ENCODE measurements at regions not wholly inside any gene's neighbourhood (a gene's known extent, or its start where the extent isn't known, plus 50 kb on each side); places are given as distances from the start of the nearest gene placed in this dataset.

DNA sequence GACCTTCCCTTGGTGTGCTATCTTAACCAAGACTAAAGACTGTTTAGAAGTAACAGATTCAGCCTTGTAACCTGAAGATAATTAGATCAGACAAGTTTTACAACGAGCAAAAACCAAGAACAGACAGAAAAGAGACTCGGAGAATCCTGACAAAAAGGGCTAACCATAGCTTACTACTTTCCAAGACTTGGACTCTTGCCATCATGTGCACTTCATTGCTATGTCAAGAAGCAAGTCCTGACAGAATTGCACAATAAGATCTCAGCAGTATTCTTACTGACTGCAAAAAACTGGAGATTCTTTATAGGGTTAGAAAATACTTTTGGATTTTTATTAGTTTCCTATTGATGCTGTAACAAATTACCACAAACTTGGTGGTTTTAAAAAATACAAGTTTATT, 1539.0 kb upstream of the NUDT12 start:
- Histone ChIP-seq H3K27me3 (ENCODE audit: insufficient read depth, low read length) (no peaks in the 10 kb centered on the region), H3K79me2 (ENCODE audit: insufficient read depth, low read length) (no peaks in the 10 kb centered on the region), H3K4me2 (ENCODE audit: low read length) (no peak overlapping the region), H3K36me3 (ENCODE audit: control insufficient read depth in 1 of 2, insufficient read depth in 2 of 2, low read length in 2 of 2) (no peaks in the 10 kb centered on the region), H4K20me1 (ENCODE audit: insufficient read depth) (no peaks in the 10 kb centered on the region), H3K9me2 (ENCODE audit: insufficient read depth) (no peaks in the 10 kb centered on the region), H3K9ac (ENCODE audit: low read length) (no peak overlapping the region), H2AFZ (ENCODE audit: low read depth, low read length, poor library complexity, severe bottlenecking) (no peak overlapping the region), H3K4me1 (ENCODE audit: control insufficient read depth in 1 of 2, insufficient read depth in 2 of 2, low read length in 2 of 2) (no peaks in the 10 kb centered on the region), H3K4me3 (replicated peaks in 1 of 2; ENCODE audit: low read depth in 1 of 2, low read length in 2 of 2) (no peak overlapping the region), H3K27ac (ENCODE audit: low read depth, low read length) (no peak overlapping the region), H3K9me3 (ENCODE audit: control insufficient read depth in 1 of 2, insufficient read depth in 1 of 2, low read depth in 1 of 2, low read length in 2 of 2) (no peaks in the 10 kb centered on the region)
- DNase-seq (ENCODE audit: low read depth, low spot score) (no peak), ATAC-seq (no peak)
- TF ChIP-seq CEBPB (IDR thresholded peaks at IDR 0.05; ENCODE audit: low read depth) = no peak
- no peak for TF ChIP-seq ZNF274 (IDR thresholded peaks at IDR 0.05; ENCODE audit: low read depth, low read length)
- TF ChIP-seq SRF (IDR thresholded peaks at IDR 0.05; ENCODE audit: low read depth) = no peak
- no peak for TF ChIP-seq CBX3 (IDR thresholded peaks at IDR 0.05; ENCODE audit: low read depth)
- no peak for TF ChIP-seq POLR2AphosphoS5 (IDR thresholded peaks at IDR 0.05; ENCODE audit: low read depth, low read length)
- no peak for TF ChIP-seq ZFX (IDR thresholded peaks at IDR 0.05)
- no peak for TF ChIP-seq RAD21 (IDR thresholded peaks at IDR 0.05; ENCODE audit: low read depth)
- BruUV-seq (replicated peaks) = no TSS peak
- RAD21 ChIA-PET (ENCODE audit: low non-redundant PET in 1 of 2, low total read pairs in 2 of 2, uncharacterized antibody in 2 of 2, unreplicated experiment in 2 of 2) = no interaction called here
- POLR2A ChIA-PET = no interaction called here
- intact Hi-C loops (cut with micrococcal nuclease) = no loop called here
- CTCF ChIA-PET = no interaction called here

DNA sequence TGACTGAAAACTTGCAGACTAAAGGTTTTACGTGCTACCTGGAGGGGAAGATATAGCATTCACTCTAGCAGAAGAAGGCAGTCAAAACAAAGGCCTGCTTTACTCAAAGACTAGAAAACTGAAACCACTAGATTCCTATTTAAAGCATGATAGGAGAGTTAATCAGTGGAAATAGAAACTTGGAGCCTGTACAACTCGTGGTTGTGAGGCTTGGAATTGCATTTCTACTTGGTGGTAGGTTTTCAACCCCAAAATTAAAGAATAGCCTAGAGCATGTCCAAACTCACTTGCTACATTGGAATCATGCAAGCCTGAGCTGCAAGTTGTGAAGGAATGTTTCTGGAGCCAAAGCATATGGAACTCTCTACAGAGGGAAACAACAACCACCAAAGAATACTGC, 1526.4 kb upstream of the NUDT12 start:
- ATAC-seq = no peak
- no peak overlapping the region for H3K27ac ChIP-seq (ENCODE audit: low read depth, low read length)
- no peak overlapping the region for H3K4me3 ChIP-seq (replicated peaks in 1 of 2; ENCODE audit: low read depth in 1 of 2, low read length in 2 of 2)
- no peaks in the 10 kb centered on the region for H3K36me3 ChIP-seq (ENCODE audit: control insufficient read depth in 1 of 2, insufficient read depth in 2 of 2, low read length in 2 of 2)
- TF ChIP-seq ZFX (IDR thresholded peaks at IDR 0.05) (no peak), JUND (IDR thresholded peaks at IDR 0.05) (no peak), POLR2AphosphoS5 (IDR thresholded peaks at IDR 0.05; ENCODE audit: low read depth, low read length) (no peak), SRF (IDR thresholded peaks at IDR 0.05; ENCODE audit: low read depth) (no peak)
- CTCF ChIA-PET = no interaction called here
- BruUV-seq (replicated peaks) = no TSS peak
- no peaks in the 10 kb centered on the region for H3K9me2 ChIP-seq (ENCODE audit: insufficient read depth)
- H3K4me2 ChIP-seq (ENCODE audit: low read length) = no peak overlapping the region
- H3K79me2 ChIP-seq (ENCODE audit: insufficient read depth, low read length) = no peaks in the 10 kb centered on the region
- H3K9ac ChIP-seq (ENCODE audit: low read length) = no peak overlapping the region
- H4K20me1 ChIP-seq (ENCODE audit: insufficient read depth) = no peaks in the 10 kb centered on the region
- H3K27me3 ChIP-seq (ENCODE audit: insufficient read depth, low read length) = no peaks in the 10 kb centered on the region
- H3K9me3 ChIP-seq (ENCODE audit: control insufficient read depth in 1 of 2, insufficient read depth in 1 of 2, low read depth in 1 of 2, low read length in 2 of 2) = no peaks in the 10 kb centered on the region
- intact Hi-C loops (cut with micrococcal nuclease) = no loop called here
- DNase-seq (ENCODE audit: low read depth, low spot score) = no peak
- POLR2A ChIA-PET = no interaction called here
- RAD21 ChIA-PET (ENCODE audit: low non-redundant PET in 1 of 2, low total read pairs in 2 of 2, uncharacterized antibody in 2 of 2, unreplicated experiment in 2 of 2) = no interaction called here
- H3K4me1 ChIP-seq (ENCODE audit: control insufficient read depth in 1 of 2, insufficient read depth in 2 of 2, low read length in 2 of 2) = no peaks in the 10 kb centered on the region
- no peak overlapping the region for H2AFZ ChIP-seq (ENCODE audit: low read depth, low read length, poor library complexity, severe bottlenecking)

All from HCT116 (cell line).